ENCODE measurements at regions not wholly inside any gene's neighbourhood (a gene's known extent, or its start where the extent isn't known, plus 50 kb on each side); places are given as distances from the start of the nearest gene placed in this dataset.

DNA sequence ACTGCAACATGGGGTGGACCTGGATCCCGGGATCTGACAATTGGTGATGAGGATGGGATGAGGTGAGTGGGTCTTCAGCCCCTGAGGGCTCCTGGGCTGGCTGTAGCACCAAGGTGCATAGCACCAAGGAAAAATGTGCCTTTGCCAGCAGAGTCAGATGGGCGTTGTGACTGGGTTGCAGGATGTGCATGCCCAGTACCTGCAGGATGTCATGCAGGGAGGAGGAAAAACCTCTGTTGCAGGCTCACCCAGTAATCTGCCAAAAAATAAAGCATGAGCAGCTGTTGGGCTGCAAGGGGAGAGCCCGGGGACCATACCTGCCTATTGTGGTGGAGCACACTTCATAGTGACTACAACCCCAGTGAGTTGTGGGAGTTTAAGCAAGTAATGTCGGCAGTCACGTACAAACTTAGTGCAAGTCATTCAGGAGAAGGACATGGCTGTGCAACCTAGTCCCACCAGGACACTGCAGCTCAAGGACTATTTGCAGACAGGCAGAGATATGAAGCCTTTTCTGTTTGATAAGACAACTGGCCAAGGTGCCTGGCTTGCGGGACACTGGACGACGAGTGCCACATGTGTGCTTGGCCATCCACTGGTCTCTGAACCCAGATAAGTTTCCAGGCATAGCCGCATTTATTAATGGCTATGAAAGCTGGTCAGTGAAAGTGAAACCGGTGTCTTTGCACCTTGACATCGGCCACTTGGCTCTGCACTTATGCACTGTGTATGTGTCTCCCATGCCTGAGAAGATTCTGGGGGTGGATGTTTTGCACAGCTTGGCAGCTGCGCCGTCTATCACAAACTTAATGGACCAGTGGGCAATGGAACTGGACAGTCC lies 499.8 kb downstream of the KCNJ2 start:
- TF ChIP-seq, protein P1, sequence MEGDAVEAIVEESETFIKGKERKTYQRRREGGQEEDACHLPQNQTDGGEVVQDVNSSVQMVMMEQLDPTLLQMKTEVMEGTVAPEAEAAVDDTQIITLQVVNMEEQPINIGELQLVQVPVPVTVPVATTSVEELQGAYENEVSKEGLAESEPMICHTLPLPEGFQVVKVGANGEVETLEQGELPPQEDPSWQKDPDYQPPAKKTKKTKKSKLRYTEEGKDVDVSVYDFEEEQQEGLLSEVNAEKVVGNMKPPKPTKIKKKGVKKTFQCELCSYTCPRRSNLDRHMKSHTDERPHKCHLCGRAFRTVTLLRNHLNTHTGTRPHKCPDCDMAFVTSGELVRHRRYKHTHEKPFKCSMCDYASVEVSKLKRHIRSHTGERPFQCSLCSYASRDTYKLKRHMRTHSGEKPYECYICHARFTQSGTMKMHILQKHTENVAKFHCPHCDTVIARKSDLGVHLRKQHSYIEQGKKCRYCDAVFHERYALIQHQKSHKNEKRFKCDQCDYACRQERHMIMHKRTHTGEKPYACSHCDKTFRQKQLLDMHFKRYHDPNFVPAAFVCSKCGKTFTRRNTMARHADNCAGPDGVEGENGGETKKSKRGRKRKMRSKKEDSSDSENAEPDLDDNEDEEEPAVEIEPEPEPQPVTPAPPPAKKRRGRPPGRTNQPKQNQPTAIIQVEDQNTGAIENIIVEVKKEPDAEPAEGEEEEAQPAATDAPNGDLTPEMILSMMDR (IDR thresholded peaks at IDR 0.05): no peak
- no peak for TF ChIP-seq EZH2 (IDR thresholded peaks at IDR 0.05; ENCODE audit: borderline replicate concordance, insufficient read depth, low read depth, low read length, poor library complexity, severe bottlenecking)

All from B cell (primary cell).